Stimulated activated CD4-positive, alpha-beta T cell treated with anti-CD3 and anti-CD28 coated beads, Interleukin-1b, Interleukin-23, amount 100 ng/mL, for 1 hour (primary cell): ENCODE measurements at regions not wholly inside any gene's neighbourhood (a gene's known extent, or its start where the extent isn't known, plus 50 kb on each side); places are given as distances from the start of the nearest gene placed in this dataset.

Experiments
- DNase-seq, 2 donors: peaks; one replicate each; pipeline ENCODE4 v3.0.0-alpha.2; 2020; ENCODE audit warnings: low read depth in 2 of 2

GRCh38 chr9:17894501-17895160 is 315.8 kb downstream of the SH3GL2 start:
- DNase-seq, result no peak

GRCh38 chr9:17900606-17901005 is 321.7 kb downstream of the SH3GL2 start:
- DNase-seq, result no peak

GRCh38 chr9:17905366-17905765 is 326.5 kb downstream of the SH3GL2 start:
- DNase-seq, result no peak

- DNase-seq, result no peak
These were observed 326.9 kb downstream of the SH3GL2 start for GRCh38 chr9:17905781-17906175.

- no peak for DNase-seq
These were observed 327.4 kb downstream of the SH3GL2 start for GRCh38 chr9:17906176-17906840.

GRCh38 chr9:17906841-17907778 is 328.2 kb downstream of the SH3GL2 start:
- DNase-seq, result no peak

- DNase-seq, result no peak
These were observed 329.1 kb downstream of the SH3GL2 start for GRCh38 chr9:17907779-17908508.

- DNase-seq, result no peak
These were observed 347.4 kb downstream of the SH3GL2 start for GRCh38 chr9:17926246-17926645.

GRCh38 chr9:17927616-17928015 is 348.8 kb downstream of the SH3GL2 start:
- DNase-seq, result no peak

GRCh38 chr9:17928228-17928627 is 349.4 kb downstream of the SH3GL2 start:
- no peak for DNase-seq

- no peak for DNase-seq
These were observed 349.9 kb downstream of the SH3GL2 start for GRCh38 chr9:17928768-17929167.

GRCh38 chr9:17929506-17929905 is 350.6 kb downstream of the SH3GL2 start:
- DNase-seq, result no peak

GRCh38 chr9:17930071-17930470 is 351.2 kb downstream of the SH3GL2 start:
- DNase-seq, result no peak

GRCh38 chr9:17936365-17936764 is 357.5 kb downstream of the SH3GL2 start:
- DNase-seq, result no peak

GRCh38 chr9:17938035-17938655 is 359.3 kb downstream of the SH3GL2 start:
- no peak for DNase-seq

- no peak for DNase-seq
These were observed 363.6 kb downstream of the SH3GL2 start for GRCh38 chr9:17942498-17942897.

- no peak for DNase-seq
These were observed 376.5 kb downstream of the SH3GL2 start for GRCh38 chr9:17955409-17955808.

- no peak for DNase-seq
These were observed 379.5 kb downstream of the SH3GL2 start for GRCh38 chr9:17958363-17958762.

GRCh38 chr9:17962747-17963146 is 383.9 kb downstream of the SH3GL2 start:
- DNase-seq, result no peak

GRCh38 chr9:17963498-17963897 is 384.6 kb downstream of the SH3GL2 start:
- no peak for DNase-seq

GRCh38 chr9:17967731-17968130 is 388.9 kb downstream of the SH3GL2 start:
- no peak for DNase-seq
